ENCODE measurements at regions not wholly inside any gene's neighbourhood (a gene's known extent, or its start where the extent isn't known, plus 50 kb on each side); places are given as distances from the start of the nearest gene placed in this dataset.

DNA sequence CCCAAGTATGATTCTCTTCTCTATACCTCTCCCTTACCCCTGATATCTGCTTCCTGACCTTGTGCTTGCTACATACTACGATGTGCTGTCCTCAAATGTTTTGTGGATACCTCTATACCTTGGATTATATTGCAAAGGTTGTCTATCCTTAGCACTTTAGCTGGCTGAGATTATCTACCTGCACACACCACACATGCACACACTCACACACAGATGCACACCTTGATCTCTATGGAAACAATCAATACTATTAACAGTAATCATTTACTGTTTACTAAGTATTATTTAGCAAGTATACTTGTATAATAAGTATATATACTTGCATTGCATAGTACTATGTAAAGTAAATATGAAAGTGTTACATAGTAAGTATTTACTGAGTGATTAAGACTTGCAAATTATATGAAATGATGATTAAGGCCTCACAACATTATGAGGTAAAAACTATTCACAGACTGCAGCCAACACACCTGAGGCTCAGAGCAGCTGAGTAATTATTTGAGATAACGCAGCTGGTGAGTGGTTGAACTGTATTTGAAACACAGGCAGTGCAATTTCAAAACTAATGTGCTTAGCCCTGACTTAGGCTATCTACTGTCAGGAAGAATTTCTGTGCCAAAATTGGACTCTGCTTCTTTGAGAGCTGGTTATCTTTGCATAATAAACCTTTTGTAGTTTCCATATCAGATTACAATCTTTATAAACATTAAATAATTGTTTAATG, 699.9 kb downstream of the FRK start:
- TF ChIP-seq CTCF (IDR thresholded peaks at IDR 0.05; ENCODE audit: low read depth, low read length): no peak

GRCh38 chr6:115358616-115359015, 702.1 kb downstream of the FRK start:
- no peak for TF ChIP-seq CTCF (IDR thresholded peaks at IDR 0.05; ENCODE audit: low read depth, low read length)
- no peak for DNase-seq (ENCODE audit: low read depth in 2 of 2)
- no peak overlapping the region for H3K4me3 ChIP-seq (replicated peaks in 1 of 2; ENCODE audit: low read depth in 2 of 2, low read length in 2 of 2)

More for the DNA sequence above, 699.9 kb downstream of the FRK start:
- no peak for DNase-seq (ENCODE audit: low read depth in 2 of 2)
- H3K4me3 ChIP-seq (replicated peaks in 1 of 2; ENCODE audit: low read depth in 2 of 2, low read length in 2 of 2): no peak overlapping the region

- no peak for TF ChIP-seq CTCF (IDR thresholded peaks at IDR 0.05; ENCODE audit: low read depth, low read length)
- no peak for DNase-seq (ENCODE audit: low read depth in 2 of 2)
- H3K4me3 ChIP-seq (replicated peaks in 1 of 2; ENCODE audit: low read depth in 2 of 2, low read length in 2 of 2): no peak overlapping the region
These were observed 704.3 kb downstream of the FRK start for GRCh38 chr6:115356371-115356770.

DNA sequence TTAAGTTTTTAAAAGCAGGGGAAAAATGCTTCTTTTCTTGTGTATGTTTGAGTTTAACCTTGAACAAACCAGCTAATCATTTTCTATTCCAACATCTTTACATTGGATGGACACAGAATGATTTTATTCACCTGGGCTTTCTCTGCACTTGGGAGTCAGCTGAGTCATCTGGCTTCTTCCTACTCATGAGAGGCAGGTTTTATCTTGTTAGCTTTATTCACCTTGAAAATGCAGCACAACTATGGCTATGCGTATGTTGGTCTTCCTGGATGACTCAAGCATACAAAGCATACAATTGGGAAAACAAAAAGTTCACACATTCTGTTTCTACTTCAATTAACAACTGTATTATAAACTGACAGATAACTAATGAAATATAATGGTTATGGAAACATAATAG, 737.7 kb downstream of the FRK start:
- no peak overlapping the region for H3K4me3 ChIP-seq (replicated peaks in 1 of 2; ENCODE audit: low read depth in 2 of 2, low read length in 2 of 2)
- no peak for DNase-seq (ENCODE audit: low read depth in 2 of 2)
- TF ChIP-seq CTCF (IDR thresholded peaks at IDR 0.05; ENCODE audit: low read depth, low read length): no peak

DNA sequence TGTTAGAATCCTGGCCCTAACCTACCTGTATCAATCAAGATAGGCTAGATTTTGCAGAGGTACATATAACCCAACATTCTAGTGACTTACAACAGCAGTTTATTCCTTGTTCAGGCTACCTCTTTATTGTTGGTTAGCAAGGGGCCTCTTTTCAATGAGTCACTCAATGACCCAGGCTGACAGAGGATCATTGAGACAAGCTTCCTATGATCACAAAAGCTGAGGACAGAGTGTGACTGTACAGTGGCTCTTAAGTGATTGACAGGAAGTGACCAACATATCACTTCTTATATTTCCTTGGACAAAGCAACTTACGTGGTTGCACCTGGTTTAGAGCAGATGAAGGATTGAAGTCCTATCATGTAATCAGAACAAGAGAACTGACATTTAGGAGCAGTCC, 740.9 kb downstream of the FRK start:
- no peak overlapping the region for H3K4me3 ChIP-seq (replicated peaks in 1 of 2; ENCODE audit: low read depth in 2 of 2, low read length in 2 of 2)
- TF ChIP-seq CTCF (IDR thresholded peaks at IDR 0.05; ENCODE audit: low read depth, low read length): no peak
- DNase-seq (ENCODE audit: low read depth in 2 of 2): no peak

DNA sequence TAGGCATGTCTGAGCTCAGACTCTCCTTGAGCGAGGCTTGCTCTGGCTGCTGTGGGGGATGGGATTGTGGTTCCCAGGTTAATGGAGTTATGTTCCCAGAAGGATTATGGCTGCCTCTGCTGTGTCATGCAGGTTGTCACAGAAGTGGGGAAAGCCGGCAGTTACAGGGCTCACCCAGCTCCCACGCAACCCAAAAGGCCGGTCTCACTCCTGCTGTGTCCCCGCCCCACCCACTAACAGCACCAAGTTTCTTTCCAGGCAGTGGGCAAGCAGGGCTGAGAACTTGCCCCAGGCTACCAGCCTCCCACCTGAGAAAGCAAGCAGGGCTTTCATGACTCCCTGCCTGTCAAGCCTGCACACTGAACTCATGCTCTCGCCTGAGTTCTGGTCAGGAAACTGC, 750.5 kb downstream of the FRK start:
- TF ChIP-seq CTCF (IDR thresholded peaks at IDR 0.05; ENCODE audit: low read depth, low read length): no peak
- no peak overlapping the region for H3K4me3 ChIP-seq (replicated peaks in 1 of 2; ENCODE audit: low read depth in 2 of 2, low read length in 2 of 2)
- no peak for DNase-seq (ENCODE audit: low read depth in 2 of 2)

DNA sequence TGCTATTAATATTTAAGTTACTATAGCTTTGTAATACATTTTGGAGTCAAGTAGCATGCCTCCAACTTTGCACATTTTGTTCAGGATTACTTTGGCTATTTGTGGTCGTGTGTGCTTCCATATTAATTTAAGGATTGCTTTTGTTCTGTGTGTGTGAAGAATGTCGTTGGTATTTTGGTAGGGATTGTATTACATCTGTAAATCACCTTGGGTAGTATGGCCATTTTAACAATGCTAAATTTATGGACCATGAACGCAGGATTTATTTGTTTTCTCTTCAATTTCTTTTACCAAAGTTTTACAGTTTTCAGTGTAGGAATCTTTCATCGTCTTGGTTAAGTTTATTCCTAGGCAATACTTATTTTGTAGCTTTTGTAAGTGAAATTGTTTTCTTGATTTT, 758.0 kb downstream of the FRK start:
- TF ChIP-seq CTCF (IDR thresholded peaks at IDR 0.05; ENCODE audit: low read depth, low read length): no peak
- DNase-seq (ENCODE audit: low read depth in 2 of 2): no peak
- H3K4me3 ChIP-seq (replicated peaks in 1 of 2; ENCODE audit: low read depth in 2 of 2, low read length in 2 of 2): no peak overlapping the region

Data from cardiac fibroblast (primary cell).